ENCODE measurements at regions not wholly inside any gene's neighbourhood (a gene's known extent, or its start where the extent isn't known, plus 50 kb on each side); places are given as distances from the start of the nearest gene placed in this dataset.
"Not testable (repeated sequence)": the region's sequence is repeated elsewhere in the genome, so short reads cannot be mapped to it uniquely, and the experiment has no call there.

DNA sequence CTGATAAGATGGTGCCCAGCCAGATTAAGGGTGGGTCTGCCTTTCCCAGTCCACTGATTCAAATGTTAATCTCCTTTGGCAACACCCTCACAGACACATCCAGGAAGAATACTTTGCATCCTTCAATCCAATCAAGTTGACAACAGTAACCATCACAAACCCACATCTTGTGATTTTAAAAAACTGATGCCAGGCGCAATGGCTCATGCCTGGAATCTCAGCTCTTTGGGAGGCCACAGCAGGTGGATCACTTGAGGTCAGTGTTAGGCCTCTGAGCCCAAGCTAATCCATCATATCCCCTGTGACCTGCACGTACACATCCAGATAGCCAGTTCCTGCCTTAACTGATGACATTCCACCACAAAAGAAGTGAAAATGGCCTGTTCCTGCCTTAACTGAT is 74.9 kb upstream of the ZNF462 start:
- not testable (repeated sequence) for DNase-seq

- no peak for DNase-seq
These were observed 67.9 kb upstream of the ZNF462 start for GRCh38 chr9:106795031-106795430.

DNA sequence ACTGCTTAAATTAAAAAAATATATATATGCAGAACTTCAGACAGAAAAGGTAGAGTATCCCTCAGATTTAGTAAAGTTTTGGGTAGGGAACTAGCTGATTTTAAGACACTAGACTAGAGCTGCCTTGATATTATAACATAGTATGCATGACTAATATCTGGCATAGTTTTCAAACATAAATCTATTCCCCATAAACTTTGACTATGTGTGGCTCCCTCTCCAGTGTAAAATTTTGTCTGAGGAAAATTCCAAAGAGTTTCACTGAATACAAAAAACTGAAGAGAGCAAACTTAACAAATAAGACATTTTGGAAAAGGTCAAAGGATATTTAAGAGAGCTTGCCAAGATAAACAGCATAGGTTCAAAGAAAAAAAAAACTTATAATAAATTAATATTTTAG is 66.2 kb upstream of the ZNF462 start:
- DNase-seq = no peak

DNA sequence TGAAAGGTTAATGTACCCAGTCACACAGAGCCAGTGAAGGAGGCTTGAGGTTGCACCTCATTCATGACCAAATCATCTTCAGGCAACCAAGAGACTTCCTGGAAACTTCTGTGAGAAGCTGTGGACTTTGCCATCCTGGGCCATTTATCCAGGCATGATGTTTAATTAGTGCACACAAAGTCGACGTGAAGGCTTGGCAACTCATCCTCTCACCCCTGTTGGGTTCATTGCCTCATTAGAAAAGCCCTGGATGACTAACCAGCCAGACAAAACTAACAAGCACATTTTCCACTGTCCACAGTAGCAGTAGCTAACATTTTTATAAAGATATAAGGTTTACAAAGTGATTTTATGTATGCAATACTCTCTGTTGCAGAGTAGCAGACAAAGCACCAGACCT is 65.7 kb upstream of the ZNF462 start:
- DNase-seq = no peak

DNA sequence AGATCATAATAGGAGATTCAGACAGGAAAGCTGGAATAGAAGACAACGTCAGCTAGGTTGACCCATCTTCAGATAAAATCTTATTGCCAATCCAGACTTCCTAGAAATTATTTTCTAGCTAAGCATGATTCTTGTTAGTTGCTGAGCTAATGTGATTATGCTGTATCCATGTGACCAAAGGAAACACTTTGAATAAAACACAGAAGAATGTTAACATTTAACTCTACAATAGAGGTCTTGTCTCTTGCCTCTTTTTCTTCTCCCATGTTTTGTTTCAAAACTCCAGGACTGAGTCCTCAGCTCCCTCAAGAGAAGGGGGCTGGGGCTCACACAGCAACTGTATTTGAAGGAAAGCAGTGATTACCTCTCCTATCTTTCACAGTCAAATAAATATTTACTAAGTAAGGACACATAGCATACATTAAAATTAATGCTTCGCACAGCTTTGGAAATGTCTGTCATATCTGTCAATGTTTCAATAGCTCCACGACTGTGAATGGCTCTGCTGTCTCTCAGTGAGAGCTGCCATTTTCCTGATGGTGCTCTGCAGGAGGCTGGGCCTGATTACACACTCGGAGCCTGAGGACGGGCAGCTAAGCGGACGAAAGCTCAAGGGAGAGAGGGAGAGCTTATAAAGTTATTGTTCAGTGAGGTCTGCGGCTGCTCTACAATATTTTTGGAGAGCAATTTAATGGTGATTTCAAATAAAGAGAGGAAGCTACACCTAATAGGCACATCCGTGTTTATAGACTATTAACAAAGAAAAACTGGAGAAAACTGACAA is 64.8 kb upstream of the ZNF462 start:
- DNase-seq = peak; percentile 79

DNA sequence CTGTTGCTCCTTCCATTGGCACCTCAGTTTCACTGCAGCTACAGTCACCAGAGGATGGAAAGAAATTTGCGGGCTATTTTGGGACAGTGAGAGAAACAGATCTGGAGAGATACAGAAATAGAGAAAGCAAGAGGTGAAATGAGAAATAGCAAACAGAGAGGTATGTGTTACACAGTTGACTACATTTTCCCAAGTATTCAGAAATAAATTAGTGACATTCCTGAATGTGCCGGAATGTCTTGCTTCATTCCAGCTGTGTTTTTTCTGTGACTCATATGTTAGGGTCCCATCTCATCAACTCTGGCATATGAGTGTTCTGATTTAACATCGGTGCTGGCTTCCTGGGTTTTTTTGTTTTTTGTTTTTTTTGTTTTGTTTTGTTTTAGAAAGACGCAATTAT is 63.8 kb upstream of the ZNF462 start:
- DNase-seq = no peak

DNA sequence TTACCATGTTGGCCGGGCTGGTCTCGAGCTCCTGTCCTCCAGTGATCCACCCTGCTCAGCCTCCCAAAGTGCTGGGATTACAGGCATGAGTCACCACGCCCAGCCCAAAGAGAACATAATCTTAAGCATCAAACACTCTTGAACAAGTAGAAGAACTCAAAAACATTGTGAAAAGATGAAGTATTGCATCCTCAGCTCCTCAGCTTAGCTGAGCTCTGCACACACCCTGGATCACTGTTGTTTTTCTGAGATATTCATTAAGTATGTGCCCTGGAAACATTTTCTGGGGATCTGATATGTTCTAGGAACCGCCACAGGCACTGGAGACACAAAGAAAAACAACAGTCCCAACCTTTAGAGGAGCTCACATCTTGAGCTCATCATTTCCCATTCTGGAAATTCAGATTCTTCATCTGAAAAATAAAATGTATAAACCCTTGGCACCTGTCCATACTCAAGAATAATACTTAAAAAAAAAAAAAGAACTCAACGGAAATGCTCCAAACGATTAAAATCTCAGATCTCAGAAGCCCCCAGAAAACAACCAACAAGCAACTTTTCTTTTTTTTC is 62.2 kb upstream of the ZNF462 start:
- DNase-seq = no peak

DNA sequence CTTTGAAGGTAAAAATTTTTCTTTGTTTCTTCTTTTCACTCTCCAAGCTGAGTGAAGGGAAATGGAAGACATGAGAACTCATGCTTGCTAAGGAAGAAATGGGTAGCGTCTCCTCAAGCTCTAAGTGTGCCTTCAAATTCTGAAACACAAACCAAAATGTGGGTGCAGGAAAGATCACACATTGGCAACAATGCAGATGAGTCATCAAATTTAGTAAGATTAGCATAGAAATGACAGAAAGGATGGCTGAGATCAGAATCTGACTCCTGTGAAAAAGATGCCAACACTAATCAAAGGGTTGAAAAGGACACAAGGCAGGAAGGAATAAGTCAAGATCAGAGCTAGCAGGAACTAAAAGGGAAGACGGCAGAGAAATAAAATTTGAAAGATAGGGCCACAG is 61.1 kb upstream of the ZNF462 start:
- DNase-seq = no peak
